ENCODE measurements at regions not wholly inside any gene's neighbourhood (a gene's known extent, or its start where the extent isn't known, plus 50 kb on each side); places are given as distances from the start of the nearest gene placed in this dataset.

GRCh38 chr9:85292261-85292660 lies 449.5 kb downstream of the AGTPBP1 start:
- TF ChIP-seq CTCF (IDR thresholded peaks at IDR 0.05; ENCODE audit: low read depth, low read length, missing control alignments) = no peak
- no peak overlapping the region for H3K4me3 ChIP-seq (replicated peaks; ENCODE audit: low read depth, low read length)
- DNase-seq (ENCODE audit: extremely low read depth, low read depth) = no peak

GRCh38 chr9:85291266-85291665 lies 450.5 kb downstream of the AGTPBP1 start:
- TF ChIP-seq CTCF (IDR thresholded peaks at IDR 0.05; ENCODE audit: low read depth, low read length, missing control alignments) = no peak
- H3K4me3 ChIP-seq (replicated peaks; ENCODE audit: low read depth, low read length) = no peak overlapping the region
- no peak for DNase-seq (ENCODE audit: extremely low read depth, low read depth)

- TF ChIP-seq CTCF (IDR thresholded peaks at IDR 0.05; ENCODE audit: low read depth, low read length, missing control alignments) = no peak
- no peak for DNase-seq (ENCODE audit: extremely low read depth, low read depth)
- no peak overlapping the region for H3K4me3 ChIP-seq (replicated peaks; ENCODE audit: low read depth, low read length)
These were observed 451.7 kb downstream of the AGTPBP1 start for GRCh38 chr9:85290019-85290418.

- no peak overlapping the region for H3K4me3 ChIP-seq (replicated peaks; ENCODE audit: low read depth, low read length)
- DNase-seq (ENCODE audit: extremely low read depth, low read depth) = no peak
- TF ChIP-seq CTCF (IDR thresholded peaks at IDR 0.05; ENCODE audit: low read depth, low read length, missing control alignments) = no peak
These were observed 452.6 kb downstream of the AGTPBP1 start for GRCh38 chr9:85289142-85289541.

- TF ChIP-seq CTCF (IDR thresholded peaks at IDR 0.05; ENCODE audit: low read depth, low read length, missing control alignments) = no peak
- DNase-seq (ENCODE audit: extremely low read depth, low read depth) = no peak
- H3K4me3 ChIP-seq (replicated peaks; ENCODE audit: low read depth, low read length) = no peak overlapping the region
These were observed 458.3 kb downstream of the AGTPBP1 start for GRCh38 chr9:85283421-85283820.

GRCh38 chr9:85278769-85279168 lies 463.0 kb downstream of the AGTPBP1 start:
- H3K4me3 ChIP-seq (replicated peaks; ENCODE audit: low read depth, low read length) = no peak overlapping the region
- no peak for DNase-seq (ENCODE audit: extremely low read depth, low read depth)
- TF ChIP-seq CTCF (IDR thresholded peaks at IDR 0.05; ENCODE audit: low read depth, low read length, missing control alignments) = no peak

- TF ChIP-seq CTCF (IDR thresholded peaks at IDR 0.05; ENCODE audit: low read depth, low read length, missing control alignments) = no peak
These were observed 465.0 kb downstream of the AGTPBP1 start for GRCh38 chr9:85276741-85277140.

More at GRCh38 chr9:85276741-85277140, 465.0 kb downstream of the AGTPBP1 start:
- H3K4me3 ChIP-seq (replicated peaks; ENCODE audit: low read depth, low read length) = no peak overlapping the region
- no peak for DNase-seq (ENCODE audit: extremely low read depth, low read depth)

Measured in HFF-Myc (cell line).